SJSA1 (cell line): ENCODE measurements at regions not wholly inside any gene's neighbourhood (a gene's known extent, or its start where the extent isn't known, plus 50 kb on each side); places are given as distances from the start of the nearest gene placed in this dataset.

Source experiments
- DNase-seq, 2 experiments: peaks; one replicate each; pipeline ENCODE4 v3.0.0-alpha.2; 2015 to 2020; ENCODE audit warnings: low spot score in 2 of 2, low read depth in 1 of 2
- H3K27ac ChIP-seq: fragments of 250-450 bp; sonication (Bioruptor Pico); 2 replicates; pipeline ENCODE4 v1.5.1; 2020; ENCODE audit warnings: mild to moderate bottlenecking, moderate library complexity
- H3K27me3 ChIP-seq: fragments of 250-450 bp; sonication (Bioruptor Pico); replicated peaks from 2 replicates; pipeline ENCODE4 v1.5.1; 2020; ENCODE audit warnings: mild to moderate bottlenecking, moderate library complexity
- H3K36me3 ChIP-seq: fragments of 250-450 bp; sonication (Bioruptor Pico); 2 replicates; pipeline ENCODE4 v1.5.1; 2020; ENCODE audit warnings: mild to moderate bottlenecking
- H3K4me1 ChIP-seq: fragments of 250-450 bp; sonication (Bioruptor Pico); replicated peaks from 2 replicates; pipeline ENCODE4 v1.6.1; 2021; ENCODE audit warnings: mild to moderate bottlenecking
- H3K4me3 ChIP-seq: fragments of 250-450 bp; sonication (Bioruptor Pico); 2 replicates; pipeline ENCODE4 v1.5.1; 2020; ENCODE audit warnings: mild to moderate bottlenecking
- H3K9me3 ChIP-seq: fragments of 250-450 bp; sonication (Bioruptor Pico); replicated peaks from 2 replicates; pipeline ENCODE4 v1.5.1; 2020; ENCODE audit warnings: mild to moderate bottlenecking

GRCh38 chr5:173443971-173444370 lies 115.8 kb upstream of the STC2 start:
- H3K27ac ChIP-seq = no peak overlapping the region
- no peaks in the 10 kb centered on the region for H3K27me3 ChIP-seq
- no peak for DNase-seq
- no peaks in the 10 kb centered on the region for H3K4me1 ChIP-seq
- H3K9me3 ChIP-seq = peaks cover 3% of the 10 kb centered on the region; the same call in 1 of the 2 replicates
- H3K4me3 ChIP-seq = no peak overlapping the region
- H3K36me3 ChIP-seq = no peaks in the 10 kb centered on the region

GRCh38 chr5:173441053-173441628 lies 112.9 kb upstream of the STC2 start:
- H3K4me3 ChIP-seq = no peak overlapping the region
- no peaks in the 10 kb centered on the region for H3K36me3 ChIP-seq
- no peaks in the 10 kb centered on the region for H3K27me3 ChIP-seq
- no peak for DNase-seq
- no peaks in the 10 kb centered on the region for H3K4me1 ChIP-seq
- no peak overlapping the region for H3K27ac ChIP-seq
- peaks cover 3% of the 10 kb centered on the region; the same call in 1 of the 2 replicates for H3K9me3 ChIP-seq

- H3K27ac ChIP-seq = no peak overlapping the region
- H3K36me3 ChIP-seq = no peaks in the 10 kb centered on the region
- no peaks in the 10 kb centered on the region; the same call in 1 of the 2 replicates for H3K9me3 ChIP-seq
- no peak overlapping the region for H3K4me3 ChIP-seq
- no peaks in the 10 kb centered on the region for H3K4me1 ChIP-seq
- H3K27me3 ChIP-seq = no peaks in the 10 kb centered on the region
- DNase-seq = no peak
These were observed 110.7 kb upstream of the STC2 start for GRCh38 chr5:173438951-173439350.

GRCh38 chr5:173435447-173435846 lies 107.2 kb upstream of the STC2 start:
- no peaks in the 10 kb centered on the region for H3K9me3 ChIP-seq
- no peaks in the 10 kb centered on the region for H3K27me3 ChIP-seq
- DNase-seq = no peak
- H3K4me1 ChIP-seq = no peaks in the 10 kb centered on the region
- H3K27ac ChIP-seq = no peak overlapping the region
- H3K36me3 ChIP-seq = no peaks in the 10 kb centered on the region
- H3K4me3 ChIP-seq = no peak overlapping the region

GRCh38 chr5:173434270-173434669 lies 106.1 kb upstream of the STC2 start:
- H3K4me1 ChIP-seq = no peaks in the 10 kb centered on the region
- H3K27ac ChIP-seq = no peak overlapping the region
- H3K9me3 ChIP-seq = no peaks in the 10 kb centered on the region
- no peaks in the 10 kb centered on the region for H3K27me3 ChIP-seq
- H3K36me3 ChIP-seq = no peaks in the 10 kb centered on the region
- no peak overlapping the region for H3K4me3 ChIP-seq
- no peak for DNase-seq

- Histone ChIP-seq H3K27ac (no peak overlapping the region), H3K9me3 (no peaks in the 10 kb centered on the region), H3K4me1 (no peaks in the 10 kb centered on the region), H3K27me3 (no peaks in the 10 kb centered on the region), H3K4me3 (no peak overlapping the region), H3K36me3 (no peaks in the 10 kb centered on the region)
- no peak for DNase-seq
These were observed 102.2 kb upstream of the STC2 start for GRCh38 chr5:173430394-173430793.

GRCh38 chr5:173429489-173430150 lies 101.4 kb upstream of the STC2 start:
- Histone ChIP-seq H3K4me3 (no peak overlapping the region), H3K36me3 (no peaks in the 10 kb centered on the region), H3K27ac (no peak overlapping the region), H3K4me1 (no peaks in the 10 kb centered on the region), H3K9me3 (no peaks in the 10 kb centered on the region), H3K27me3 (no peaks in the 10 kb centered on the region)
- no peak for DNase-seq

GRCh38 chr5:173423452-173424117 lies 95.4 kb upstream of the STC2 start:
- Histone ChIP-seq H3K4me1 (no peaks in the 10 kb centered on the region), H3K36me3 (no peaks in the 10 kb centered on the region), H3K27me3 (no peaks in the 10 kb centered on the region), H3K27ac (no peak overlapping the region), H3K9me3 (peaks cover 12% of the 10 kb centered on the region), H3K4me3 (no peak overlapping the region)
- no peak for DNase-seq

- no peak for DNase-seq
- H3K9me3 ChIP-seq = peaks cover 12% of the 10 kb centered on the region
- H3K36me3 ChIP-seq = no peaks in the 10 kb centered on the region
- no peaks in the 10 kb centered on the region for H3K27me3 ChIP-seq
- no peaks in the 10 kb centered on the region for H3K4me1 ChIP-seq
- H3K4me3 ChIP-seq = no peak overlapping the region
- H3K27ac ChIP-seq = no peak overlapping the region
These were observed 91.9 kb upstream of the STC2 start for GRCh38 chr5:173420108-173420507.

GRCh38 chr5:173413471-173413982 lies 85.3 kb upstream of the STC2 start:
- Histone ChIP-seq H3K27me3 (no peaks in the 10 kb centered on the region), H3K4me3 (no peak overlapping the region), H3K27ac (no peak overlapping the region), H3K4me1 (peaks cover 6% of the 10 kb centered on the region; the same call in 1 of the 2 replicates), H3K9me3 (peaks cover 4% of the 10 kb centered on the region; the same call in 1 of the 2 replicates), H3K36me3 (no peaks in the 10 kb centered on the region)
- DNase-seq = no peak

GRCh38 chr5:173412566-173412965 lies 84.4 kb upstream of the STC2 start:
- no peak overlapping the region for H3K27ac ChIP-seq
- H3K36me3 ChIP-seq = no peaks in the 10 kb centered on the region
- H3K27me3 ChIP-seq = no peaks in the 10 kb centered on the region
- H3K4me1 ChIP-seq = peaks cover 6% of the 10 kb centered on the region; the same call in 1 of the 2 replicates
- peaks cover 4% of the 10 kb centered on the region; the same call in 1 of the 2 replicates for H3K9me3 ChIP-seq
- DNase-seq = peak; percentile 18 to 64
- no peak overlapping the region for H3K4me3 ChIP-seq

- H3K4me3 ChIP-seq = no peak overlapping the region
- H3K36me3 ChIP-seq = no peaks in the 10 kb centered on the region
- H3K27ac ChIP-seq = no peak overlapping the region
- H3K4me1 ChIP-seq = peaks cover 6% of the 10 kb centered on the region; the same call in 1 of the 2 replicates
- H3K27me3 ChIP-seq = no peaks in the 10 kb centered on the region
- H3K9me3 ChIP-seq = peaks cover 4% of the 10 kb centered on the region; the same call in 1 of the 2 replicates
- DNase-seq = peak in 1 of 2 experiments; percentile 9
These were observed 83.8 kb upstream of the STC2 start for GRCh38 chr5:173411791-173412555.

- no peak overlapping the region for H3K27ac ChIP-seq
- H3K4me3 ChIP-seq = no peak overlapping the region
- no peaks in the 10 kb centered on the region for H3K36me3 ChIP-seq
- no peak for DNase-seq
- peaks cover 4% of the 10 kb centered on the region; the same call in 1 of the 2 replicates for H3K9me3 ChIP-seq
- peaks cover 6% of the 10 kb centered on the region; the same call in 1 of the 2 replicates for H3K4me1 ChIP-seq
- H3K27me3 ChIP-seq = no peaks in the 10 kb centered on the region
These were observed 82.4 kb upstream of the STC2 start for GRCh38 chr5:173410459-173411233.
